OCI-LY1 (cell line): ENCODE measurements at regions not wholly inside any gene's neighbourhood (a gene's known extent, or its start where the extent isn't known, plus 50 kb on each side); places are given as distances from the start of the nearest gene placed in this dataset.

Source experiments
- CTCF ChIP-seq: fragments of 200-600 bp; sonication (generic), shearing (Covaris generic); IDR thresholded peaks from 2 replicates; pipeline ENCODE4 v1.5.1; 2017; ENCODE audit warnings: mild to moderate bottlenecking, antibody characterized with exemption, low read length, moderate library complexity, mixed read lengths
- EZH2 ChIP-seq: fragments of 200-600 bp; sonication (generic), shearing (Covaris generic); IDR thresholded peaks from 2 replicates; pipeline ENCODE4 v1.8.0; 2017; ENCODE audit warnings: borderline replicate concordance, mixed run types, mild to moderate bottlenecking, antibody characterized with exemption, low read length, moderate library complexity, mixed read lengths

- TF ChIP-seq CTCF: no peak
- no peak for TF ChIP-seq EZH2
Observed at GRCh38 chr5:143752165-143752850, 59.7 kb upstream of the HMHB1 start.
